ENCODE measurements at regions not wholly inside any gene's neighbourhood (a gene's known extent, or its start where the extent isn't known, plus 50 kb on each side); places are given as distances from the start of the nearest gene placed in this dataset.
"Not testable (repeated sequence)": the region's sequence is repeated elsewhere in the genome, so short reads cannot be mapped to it uniquely, and the experiment has no call there.

DNA sequence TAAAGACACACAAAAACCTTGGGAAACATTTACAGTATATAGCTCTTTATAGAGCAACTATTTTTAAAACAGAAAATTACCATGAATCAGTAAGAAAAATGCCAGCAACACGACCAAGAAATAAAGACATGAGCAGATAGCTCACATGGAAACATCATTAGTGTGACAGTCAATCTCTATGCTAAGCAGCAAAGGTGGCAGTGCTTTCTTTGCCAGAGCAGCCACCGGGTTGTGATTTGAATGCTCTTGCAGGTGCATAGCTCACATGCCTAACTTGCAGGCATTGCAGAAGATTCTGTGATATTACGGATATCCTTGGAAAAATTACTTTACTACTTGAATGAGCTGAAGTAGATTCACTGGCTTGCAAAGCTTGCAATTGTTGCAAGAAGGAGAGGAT, 652.9 kb upstream of the C16orf82 start:
- ChIA-PET POLR2A (interaction anchor here (0.6 kb wide), 1 partner anchor 10 kb away, joined by 3 read pairs; no protein-coding TSS in a partner anchor), CTCF (ENCODE audit: low intra/inter-chr PET ratio) (no interaction called here)
- Histone ChIP-seq H3K36me3 (ENCODE audit: control insufficient read depth, insufficient read depth, low read length) (no peaks in the 10 kb centered on the region), H3K79me2 (ENCODE audit: control insufficient read depth, insufficient read depth, low read length) (no peaks in the 10 kb centered on the region), H4K20me1 (replicated peaks; ENCODE audit: control insufficient read depth, insufficient read depth, low read length) (no peaks in the 10 kb centered on the region), H2AFZ (ENCODE audit: low read depth, low read length) (no peak overlapping the region), H3K9me3 (replicated peaks; ENCODE audit: control insufficient read depth, insufficient read depth, low read depth, low read length) (no peaks in the 10 kb centered on the region), H3K27ac (ENCODE audit: extremely low read depth, low read depth, low read length) (no peak overlapping the region), H3K27me3 (ENCODE audit: control insufficient read depth in 2 of 2, insufficient read depth in 2 of 2, low read length in 2 of 2) (no peaks in the 10 kb centered on the region), H3K4me1 (replicated peaks in 1 of 2; ENCODE audit: control insufficient read depth in 2 of 2, insufficient read depth in 2 of 2, low read length in 2 of 2) (no peaks in the 10 kb centered on the region), H3K9me1 (ENCODE audit: control insufficient read depth, insufficient read depth, low read length) (no peaks in the 10 kb centered on the region), H3K9ac (ENCODE audit: insufficient read depth in 1 of 2, low read depth in 2 of 2, low read length in 2 of 2) (no peak overlapping the region), H3K4me3 (no peak overlapping the region), H3K4me2 (ENCODE audit: insufficient read depth, low read length) (no peak overlapping the region)
- BruUV-seq (replicated peaks): no TSS peak
- intact Hi-C loops (cut with micrococcal nuclease): no loop called here
- DNase-seq (ENCODE audit: extremely low read depth in 1 of 4, low spot score in 3 of 4) (no peak), FAIRE-seq (no peak), ATAC-seq (no peak)
- TF ChIP-seq TARDBP (IDR thresholded peaks at IDR 0.05) (no peak), ZBED1 (IDR thresholded peaks at IDR 0.05) (no peak), SRSF9 (IDR thresholded peaks at IDR 0.05; ENCODE audit: borderline replicate concordance, low read depth, low read length) (no peak), GABPB1 (CRISPR knock-in tag; IDR thresholded peaks at IDR 0.05) (no peak), NR3C1 (CRISPR knock-in tag; IDR thresholded peaks at IDR 0.05) (no peak), ZBTB1 (CRISPR knock-in tag; IDR thresholded peaks at IDR 0.05; ENCODE audit: borderline replicate concordance, low read depth) (no peak)
- in situ Hi-C loops (cut with MboI): no loop called here
- 0% methylated on average over 3 of the region's 3 CpGs for WGBS (ENCODE audit: insufficient coverage, low coverage, missing lambda C conversion rate)

DNA sequence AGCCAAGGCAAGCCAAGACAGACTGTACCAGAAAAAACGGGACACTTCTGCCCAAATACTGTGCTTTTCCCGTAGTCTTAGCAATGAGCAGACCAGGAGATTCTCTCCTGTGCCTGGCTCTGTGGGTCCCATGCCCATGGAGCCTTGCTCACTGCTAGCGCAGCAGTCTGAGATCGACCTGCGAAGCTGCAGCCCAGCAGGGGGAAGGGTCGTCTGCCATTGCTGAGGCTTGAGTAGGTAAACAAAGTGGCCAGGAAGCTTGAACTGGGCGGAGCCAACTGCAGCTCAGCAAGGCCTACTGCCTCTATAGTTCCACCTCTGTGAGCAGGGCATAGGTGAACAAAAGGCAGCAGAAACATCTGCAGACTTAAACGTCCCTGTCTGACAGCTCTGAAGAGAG, 647.3 kb upstream of the C16orf82 start:
- BruUV-seq (replicated peaks); H3K79me2 ChIP-seq (ENCODE audit: control insufficient read depth, insufficient read depth, low read length); H3K9ac ChIP-seq (ENCODE audit: insufficient read depth in 1 of 2, low read depth in 2 of 2, low read length in 2 of 2); H3K4me2 ChIP-seq (ENCODE audit: insufficient read depth, low read length); H2AFZ ChIP-seq (ENCODE audit: low read depth, low read length); intact Hi-C loops (cut with micrococcal nuclease); ATAC-seq; H3K36me3 ChIP-seq (ENCODE audit: control insufficient read depth, insufficient read depth, low read length); DNase-seq (ENCODE audit: extremely low read depth in 1 of 4, low spot score in 3 of 4); H3K4me1 ChIP-seq (replicated peaks in 1 of 2; ENCODE audit: control insufficient read depth in 2 of 2, insufficient read depth in 2 of 2, low read length in 2 of 2); H3K4me3 ChIP-seq; H3K27ac ChIP-seq (ENCODE audit: extremely low read depth, low read depth, low read length); H3K9me1 ChIP-seq (ENCODE audit: control insufficient read depth, insufficient read depth, low read length); FAIRE-seq; H4K20me1 ChIP-seq (replicated peaks; ENCODE audit: control insufficient read depth, insufficient read depth, low read length); H3K9me3 ChIP-seq (replicated peaks; ENCODE audit: control insufficient read depth, insufficient read depth, low read depth, low read length); in situ Hi-C loops (cut with MboI); CTCF ChIA-PET (ENCODE audit: low intra/inter-chr PET ratio); H3K27me3 ChIP-seq (ENCODE audit: control insufficient read depth in 2 of 2, insufficient read depth in 2 of 2, low read length in 2 of 2): not testable (repeated sequence)
- WGBS (ENCODE audit: insufficient coverage, low coverage, missing lambda C conversion rate): 1% methylated on average over 8 of the region's 8 CpGs
- POLR2A ChIA-PET: interaction anchor here (1.2 kb wide), 1 partner anchor 12 kb away, joined by 3 read pairs; no protein-coding TSS in a partner anchor
